ENCODE measurements at regions not wholly inside any gene's neighbourhood (a gene's known extent, or its start where the extent isn't known, plus 50 kb on each side); places are given as distances from the start of the nearest gene placed in this dataset.

DNA sequence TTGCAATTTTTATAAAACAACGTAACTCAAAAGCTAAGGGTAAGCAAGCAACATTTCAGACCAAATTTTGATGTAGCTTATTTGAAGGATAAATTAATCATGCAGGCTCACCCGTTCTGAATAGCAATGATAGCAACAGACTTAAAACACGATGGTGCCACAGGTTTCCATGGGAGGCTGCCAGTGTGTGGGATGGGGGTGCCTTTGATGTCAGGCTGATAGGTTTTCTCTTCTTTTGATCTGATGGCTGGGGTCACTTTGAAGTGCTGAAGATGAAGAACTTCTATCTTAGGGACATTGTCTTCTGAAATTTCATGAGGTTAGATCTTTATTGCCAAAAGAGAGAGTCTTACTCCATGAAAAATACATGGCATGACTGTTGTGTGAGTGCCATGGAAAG, 206.8 kb downstream of the LPIN1 start:
- Mint-ChIP-seq H3K27me3 (peaks cover 42% of the 10 kb centered on the region), H3K4me1 (no peaks in the 10 kb centered on the region), H3K27ac (no peak overlapping the region), H3K4me3 (no peak overlapping the region), H3K9me3 (no peaks in the 10 kb centered on the region), H3K36me3 (no peaks in the 10 kb centered on the region)
- no peak for DNase-seq
- CTCF ChIA-PET, result no interaction called here

- peaks cover 39% of the 10 kb centered on the region for H3K27me3 Mint-ChIP-seq
- H3K36me3 Mint-ChIP-seq, result no peaks in the 10 kb centered on the region
- CTCF ChIA-PET, result no interaction called here
- DNase-seq, result no peak
- no peaks in the 10 kb centered on the region for H3K9me3 Mint-ChIP-seq
- no peak overlapping the region for H3K4me3 Mint-ChIP-seq
- no peak overlapping the region for H3K27ac Mint-ChIP-seq
- no peaks in the 10 kb centered on the region for H3K4me1 Mint-ChIP-seq
Measured at GRCh38 chr2:11955314-11955713, 208.9 kb downstream of the LPIN1 start.

GRCh38 chr2:11955884-11956291, 209.5 kb downstream of the LPIN1 start:
- CTCF ChIA-PET, result no interaction called here
- Mint-ChIP-seq H3K9me3 (no peaks in the 10 kb centered on the region), H3K36me3 (no peaks in the 10 kb centered on the region), H3K27me3 (peaks cover 38% of the 10 kb centered on the region), H3K4me3 (no peak overlapping the region), H3K4me1 (no peaks in the 10 kb centered on the region), H3K27ac (no peak overlapping the region)
- DNase-seq, result no peak

GRCh38 chr2:11962707-11963328, 216.4 kb downstream of the LPIN1 start:
- no peaks in the 10 kb centered on the region for H3K36me3 Mint-ChIP-seq
- DNase-seq, result no peak
- H3K4me3 Mint-ChIP-seq, result no peak overlapping the region
- no peaks in the 10 kb centered on the region for H3K4me1 Mint-ChIP-seq
- CTCF ChIA-PET, result no interaction called here
- H3K27ac Mint-ChIP-seq, result no peak overlapping the region
- H3K27me3 Mint-ChIP-seq, result peaks cover under 1% of the 10 kb centered on the region
- no peaks in the 10 kb centered on the region for H3K9me3 Mint-ChIP-seq

GRCh38 chr2:11963966-11964365, 217.5 kb downstream of the LPIN1 start:
- H3K36me3 Mint-ChIP-seq, result no peaks in the 10 kb centered on the region
- no peak overlapping the region for H3K27ac Mint-ChIP-seq
- H3K27me3 Mint-ChIP-seq, result peaks cover 3% of the 10 kb centered on the region
- no peak overlapping the region for H3K4me3 Mint-ChIP-seq
- CTCF ChIA-PET, result interaction anchor here (0.6 kb wide), 1 partner anchor 364 kb away, joined by 4 read pairs; no protein-coding TSS in a partner anchor
- no peaks in the 10 kb centered on the region for H3K4me1 Mint-ChIP-seq
- no peak for DNase-seq
- H3K9me3 Mint-ChIP-seq, result no peaks in the 10 kb centered on the region

DNA sequence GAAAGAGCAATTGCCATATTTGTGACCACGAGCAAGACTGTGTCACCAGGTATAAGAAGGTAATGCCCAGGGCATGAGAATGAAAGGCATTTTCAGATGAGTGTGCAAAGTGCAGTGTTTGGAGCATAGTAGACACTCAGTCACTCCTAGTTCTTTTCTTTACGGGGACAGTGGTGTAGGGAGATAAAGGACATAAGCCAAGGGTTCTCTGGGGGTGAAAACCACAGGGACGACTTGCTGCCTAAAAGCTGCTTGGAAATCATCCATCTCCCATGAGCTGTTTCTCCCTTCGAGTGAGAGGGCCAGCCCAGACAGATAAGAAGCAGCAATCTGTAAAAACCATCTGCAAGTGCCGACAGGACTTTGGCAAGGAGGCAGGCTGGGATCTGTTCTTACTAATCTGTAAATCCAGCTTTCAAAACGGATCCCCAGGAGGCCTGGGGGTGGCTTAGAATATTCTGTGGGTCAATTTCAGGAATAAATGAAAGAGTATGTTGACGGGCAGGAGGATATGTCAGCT, 221.6 kb downstream of the LPIN1 start:
- CTCF ChIA-PET, result no interaction called here
- no peak for DNase-seq
- Mint-ChIP-seq H3K9me3 (no peaks in the 10 kb centered on the region), H3K27ac (no peak overlapping the region), H3K4me1 (no peaks in the 10 kb centered on the region), H3K27me3 (peaks cover 10% of the 10 kb centered on the region), H3K4me3 (no peak overlapping the region), H3K36me3 (no peaks in the 10 kb centered on the region)

GRCh38 chr2:11968521-11968920, 222.1 kb downstream of the LPIN1 start:
- peaks cover 3% of the 10 kb centered on the region for H3K9me3 Mint-ChIP-seq
- H3K27ac Mint-ChIP-seq, result no peak overlapping the region
- no peak for DNase-seq
- H3K4me3 Mint-ChIP-seq, result no peak overlapping the region
- H3K4me1 Mint-ChIP-seq, result no peaks in the 10 kb centered on the region
- CTCF ChIA-PET, result no interaction called here
- H3K27me3 Mint-ChIP-seq, result peaks cover 12% of the 10 kb centered on the region
- no peaks in the 10 kb centered on the region for H3K36me3 Mint-ChIP-seq

DNA sequence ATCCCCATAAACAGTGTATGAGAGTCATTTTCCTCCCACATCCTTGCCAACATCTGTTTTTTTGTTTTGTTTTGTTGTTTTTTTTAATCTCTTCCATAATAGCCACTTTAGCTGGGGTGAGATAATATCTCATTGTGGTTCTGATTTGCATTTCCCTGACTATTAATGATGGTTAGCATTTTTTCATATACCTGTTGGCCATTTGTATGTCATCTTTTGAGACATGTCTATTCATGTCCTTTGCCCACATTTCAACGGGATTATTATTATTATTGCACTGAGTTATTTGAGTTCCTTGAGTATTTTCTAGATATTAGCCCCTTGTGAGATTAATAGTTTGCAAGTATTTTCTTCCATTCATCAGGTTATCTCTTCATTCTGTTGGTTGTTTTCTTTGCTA, 223.3 kb downstream of the LPIN1 start:
- DNase-seq, result no peak
- H3K27me3 Mint-ChIP-seq, result peaks cover 18% of the 10 kb centered on the region
- H3K9me3 Mint-ChIP-seq, result peaks cover 11% of the 10 kb centered on the region
- H3K27ac Mint-ChIP-seq, result no peak overlapping the region
- no peak overlapping the region for H3K4me3 Mint-ChIP-seq
- CTCF ChIA-PET, result no interaction called here
- no peaks in the 10 kb centered on the region for H3K4me1 Mint-ChIP-seq
- H3K36me3 Mint-ChIP-seq, result no peaks in the 10 kb centered on the region

DNA sequence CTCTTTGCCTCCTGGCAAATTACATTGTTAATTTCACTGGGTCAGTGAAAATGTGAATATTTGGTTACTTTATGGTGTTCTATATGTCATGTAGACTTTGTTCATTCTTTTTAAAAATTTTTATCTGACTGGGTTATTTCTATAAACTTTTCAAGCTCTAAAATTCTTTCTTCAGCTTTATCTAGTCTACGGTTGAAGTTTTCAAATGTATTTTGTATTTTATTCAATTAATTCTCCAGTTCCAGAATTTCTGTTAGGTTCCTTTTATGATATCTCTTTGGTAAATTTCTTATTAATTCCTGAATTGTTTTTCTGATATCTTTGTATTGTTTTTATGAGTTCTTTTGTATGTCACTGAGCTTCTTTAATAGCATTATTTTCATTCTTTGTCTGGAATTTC, 228.1 kb downstream of the LPIN1 start:
- Mint-ChIP-seq H3K27me3 (peaks cover 22% of the 10 kb centered on the region), H3K36me3 (no peaks in the 10 kb centered on the region), H3K4me1 (no peaks in the 10 kb centered on the region), H3K4me3 (no peak overlapping the region), H3K9me3 (peaks cover 24% of the 10 kb centered on the region), H3K27ac (no peak overlapping the region)
- no peak for DNase-seq
- CTCF ChIA-PET, result interaction anchor here (1.0 kb wide), 1 partner anchor 108 kb away, joined by 3 read pairs; no protein-coding TSS in a partner anchor

DNA sequence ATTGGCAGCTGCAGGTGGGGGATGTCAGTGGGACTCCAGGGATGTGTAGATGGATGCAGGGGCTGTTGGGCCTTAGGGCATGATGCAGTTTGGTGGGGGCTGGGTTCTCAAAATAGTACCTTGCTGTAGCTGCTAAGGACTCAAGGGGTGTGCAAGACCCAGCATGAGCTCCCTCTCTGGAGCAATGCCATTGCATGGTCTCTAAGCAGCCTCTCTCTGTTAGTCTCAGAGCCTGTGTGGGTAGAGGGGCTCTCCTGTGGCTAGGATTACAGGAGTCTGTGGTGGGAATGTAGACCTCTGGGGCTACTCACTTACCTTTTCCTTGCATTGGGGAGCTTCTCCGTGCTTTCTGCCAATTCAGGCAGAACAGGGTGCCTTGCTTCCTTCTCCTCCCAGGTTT, 228.9 kb downstream of the LPIN1 start:
- Mint-ChIP-seq H3K9me3 (peaks cover 24% of the 10 kb centered on the region), H3K27me3 (peaks cover 22% of the 10 kb centered on the region), H3K4me1 (no peaks in the 10 kb centered on the region), H3K27ac (no peak overlapping the region), H3K36me3 (no peaks in the 10 kb centered on the region), H3K4me3 (no peak overlapping the region)
- CTCF ChIA-PET, result interaction anchor here (1.0 kb wide), 1 partner anchor 108 kb away, joined by 3 read pairs; no protein-coding TSS in a partner anchor
- no peak for DNase-seq

- Mint-ChIP-seq H3K27me3 (peaks cover 22% of the 10 kb centered on the region), H3K4me1 (no peaks in the 10 kb centered on the region), H3K9me3 (peaks cover 26% of the 10 kb centered on the region), H3K36me3 (no peaks in the 10 kb centered on the region), H3K4me3 (no peak overlapping the region), H3K27ac (no peak overlapping the region)
- CTCF ChIA-PET, result no interaction called here
- no peak for DNase-seq
Measured at GRCh38 chr2:11976073-11976472, 229.6 kb downstream of the LPIN1 start.

- Mint-ChIP-seq H3K36me3 (no peaks in the 10 kb centered on the region), H3K4me1 (no peaks in the 10 kb centered on the region), H3K9me3 (peaks cover 26% of the 10 kb centered on the region), H3K27me3 (peaks cover 16% of the 10 kb centered on the region), H3K4me3 (no peak overlapping the region), H3K27ac (no peak overlapping the region)
- CTCF ChIA-PET, result no interaction called here
- no peak for DNase-seq
Measured at GRCh38 chr2:11977766-11978524, 231.5 kb downstream of the LPIN1 start.

DNA sequence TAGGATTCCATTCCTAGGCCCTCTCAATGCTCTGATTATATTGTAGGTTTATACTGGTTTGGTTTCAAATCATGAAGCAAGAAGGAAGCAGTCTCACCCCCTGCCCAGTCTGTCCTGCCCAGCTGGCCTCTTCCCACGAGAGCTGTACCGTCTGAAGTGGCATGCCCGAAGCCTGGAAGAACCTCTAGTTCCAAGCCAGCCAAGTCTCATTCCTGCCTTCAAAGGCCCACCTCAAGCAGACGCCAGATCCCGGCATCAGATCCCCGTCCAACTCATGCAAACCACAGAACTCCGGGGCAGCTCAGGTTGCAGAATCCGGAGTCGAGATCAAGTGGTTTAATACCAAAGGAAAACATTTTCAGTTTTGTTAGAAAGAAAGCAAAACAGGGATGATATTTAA, 234.4 kb downstream of the LPIN1 start:
- DNase-seq, result no peak
- CTCF ChIA-PET, result no interaction called here
- Mint-ChIP-seq H3K36me3 (no peaks in the 10 kb centered on the region), H3K27me3 (peaks cover 22% of the 10 kb centered on the region), H3K4me3 (no peak overlapping the region), H3K4me1 (no peaks in the 10 kb centered on the region), H3K27ac (no peak overlapping the region), H3K9me3 (peaks cover 9% of the 10 kb centered on the region)

DNA sequence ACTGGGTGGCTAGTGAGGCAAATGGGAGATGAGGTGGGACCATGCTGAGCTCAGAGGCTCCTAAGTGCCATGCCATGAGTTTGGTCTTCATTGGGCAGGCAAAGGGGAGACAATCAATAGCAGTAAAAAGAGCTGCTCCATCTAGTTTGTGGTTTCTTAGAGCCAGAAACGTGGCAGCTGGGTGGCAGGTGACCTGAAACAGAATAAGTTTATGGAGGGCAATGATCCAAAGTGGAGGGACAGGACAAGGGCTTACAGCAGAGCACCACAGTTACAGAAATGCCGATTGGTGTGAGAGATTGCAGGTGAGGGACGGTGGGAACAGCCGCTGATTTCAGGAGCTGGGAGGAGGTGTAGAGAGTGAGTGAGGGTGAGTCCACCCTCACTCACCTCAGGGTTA, 237.0 kb downstream of the LPIN1 start:
- CTCF ChIA-PET, result no interaction called here

GRCh38 chr2:11983870-11984269, 237.4 kb downstream of the LPIN1 start:
- no peak overlapping the region for H3K27ac Mint-ChIP-seq
- CTCF ChIA-PET, result no interaction called here
- no peaks in the 10 kb centered on the region for H3K4me1 Mint-ChIP-seq
- no peaks in the 10 kb centered on the region for H3K36me3 Mint-ChIP-seq
- H3K9me3 Mint-ChIP-seq, result peaks cover 2% of the 10 kb centered on the region
- H3K4me3 Mint-ChIP-seq, result no peak overlapping the region
- no peak for DNase-seq
- H3K27me3 Mint-ChIP-seq, result peaks cover 28% of the 10 kb centered on the region

More for the DNA sequence above, 237.0 kb downstream of the LPIN1 start:
- Mint-ChIP-seq H3K27me3 (peaks cover 27% of the 10 kb centered on the region), H3K4me1 (no peaks in the 10 kb centered on the region), H3K27ac (no peak overlapping the region), H3K9me3 (peaks cover 2% of the 10 kb centered on the region), H3K4me3 (no peak overlapping the region), H3K36me3 (no peaks in the 10 kb centered on the region)
- DNase-seq, result no peak
